ENCODE measurements at regions not wholly inside any gene's neighbourhood (a gene's known extent, or its start where the extent isn't known, plus 50 kb on each side); places are given as distances from the start of the nearest gene placed in this dataset.

GRCh38 chr3:153619268-153619667 is 457.2 kb downstream of the RAP2B start:
- no peak for TF ChIP-seq POLR2A (IDR thresholded peaks at IDR 0.05; ENCODE audit: low read length)
- no peak for TF ChIP-seq GATA1 (IDR thresholded peaks at IDR 0.05; ENCODE audit: low read depth, low read length)
